ENCODE measurements at regions not wholly inside any gene's neighbourhood (a gene's known extent, or its start where the extent isn't known, plus 50 kb on each side); places are given as distances from the start of the nearest gene placed in this dataset.

DNA sequence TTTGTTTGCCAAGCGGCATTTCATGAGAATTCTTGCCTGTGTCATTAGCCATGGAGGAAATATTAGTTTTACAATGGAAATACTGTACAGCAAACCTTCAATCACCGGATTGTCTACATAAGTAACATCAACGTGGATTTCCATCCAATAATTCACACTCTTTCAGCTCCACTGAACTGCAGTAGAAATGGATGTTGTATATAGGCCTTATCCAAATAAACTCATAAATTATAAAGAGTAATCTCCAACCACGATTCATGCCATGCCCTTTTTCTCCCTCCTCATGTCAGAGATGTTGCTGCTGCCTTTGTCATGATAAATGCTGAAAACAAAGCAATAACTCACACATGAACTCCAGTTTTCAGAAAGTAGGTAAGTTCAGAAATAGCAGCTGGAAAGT, 54.9 kb upstream of the EYS start:
- no peaks in the 10 kb centered on the region for H3K9me2 ChIP-seq (replicated peaks; ENCODE audit: low read length)
- no peaks in the 10 kb centered on the region for H3K4me1 ChIP-seq (ENCODE audit: insufficient read depth, low read length)
- H3K4me2 ChIP-seq (ENCODE audit: low read length) = no peak overlapping the region
- H4K20me1 ChIP-seq (ENCODE audit: low read length) = no peaks in the 10 kb centered on the region
- H3K79me2 ChIP-seq (ENCODE audit: low read length) = no peaks in the 10 kb centered on the region
- TF ChIP-seq EZH2phosphoT487 (IDR thresholded peaks at IDR 0.05; ENCODE audit: borderline replicate concordance, low read length) (no peak), EZH2 (IDR thresholded peaks at IDR 0.05; ENCODE audit: low read length, unreplicated experiment) (no peak)
- TF ChIP-seq, protein P1, sequence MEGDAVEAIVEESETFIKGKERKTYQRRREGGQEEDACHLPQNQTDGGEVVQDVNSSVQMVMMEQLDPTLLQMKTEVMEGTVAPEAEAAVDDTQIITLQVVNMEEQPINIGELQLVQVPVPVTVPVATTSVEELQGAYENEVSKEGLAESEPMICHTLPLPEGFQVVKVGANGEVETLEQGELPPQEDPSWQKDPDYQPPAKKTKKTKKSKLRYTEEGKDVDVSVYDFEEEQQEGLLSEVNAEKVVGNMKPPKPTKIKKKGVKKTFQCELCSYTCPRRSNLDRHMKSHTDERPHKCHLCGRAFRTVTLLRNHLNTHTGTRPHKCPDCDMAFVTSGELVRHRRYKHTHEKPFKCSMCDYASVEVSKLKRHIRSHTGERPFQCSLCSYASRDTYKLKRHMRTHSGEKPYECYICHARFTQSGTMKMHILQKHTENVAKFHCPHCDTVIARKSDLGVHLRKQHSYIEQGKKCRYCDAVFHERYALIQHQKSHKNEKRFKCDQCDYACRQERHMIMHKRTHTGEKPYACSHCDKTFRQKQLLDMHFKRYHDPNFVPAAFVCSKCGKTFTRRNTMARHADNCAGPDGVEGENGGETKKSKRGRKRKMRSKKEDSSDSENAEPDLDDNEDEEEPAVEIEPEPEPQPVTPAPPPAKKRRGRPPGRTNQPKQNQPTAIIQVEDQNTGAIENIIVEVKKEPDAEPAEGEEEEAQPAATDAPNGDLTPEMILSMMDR (conservative IDR thresholded peaks at IDR 0.05; ENCODE audit: low read depth, low read length) = no peak
- H3F3A ChIP-seq (ENCODE audit: low read length, unreplicated experiment) = no peaks in the 10 kb centered on the region
- no peak overlapping the region for H3K27ac ChIP-seq (ENCODE audit: low read length)
- CTCF ChIA-PET = no interaction called here
- no peaks in the 10 kb centered on the region for H3K9me3 ChIP-seq (ENCODE audit: low read length)
- no peak for ATAC-seq
- no peak overlapping the region for H3K9ac ChIP-seq (ENCODE audit: low read length)
- no TSS peak for BruUV-seq (replicated peaks)
- H3K4me3 ChIP-seq (ENCODE audit: low read length) = no peak overlapping the region
- intact Hi-C loops (cut with micrococcal nuclease) = no loop called here
- POLR2A ChIA-PET (ENCODE audit: unreplicated experiment) = no interaction called here
- no peaks in the 10 kb centered on the region for H3K36me3 ChIP-seq (ENCODE audit: low read depth, low read length)
- no peaks in the 10 kb centered on the region for H3K27me3 ChIP-seq (ENCODE audit: low read length)
- H2AFZ ChIP-seq (ENCODE audit: low read length) = no peak overlapping the region
- DNase-seq = no peak

DNA sequence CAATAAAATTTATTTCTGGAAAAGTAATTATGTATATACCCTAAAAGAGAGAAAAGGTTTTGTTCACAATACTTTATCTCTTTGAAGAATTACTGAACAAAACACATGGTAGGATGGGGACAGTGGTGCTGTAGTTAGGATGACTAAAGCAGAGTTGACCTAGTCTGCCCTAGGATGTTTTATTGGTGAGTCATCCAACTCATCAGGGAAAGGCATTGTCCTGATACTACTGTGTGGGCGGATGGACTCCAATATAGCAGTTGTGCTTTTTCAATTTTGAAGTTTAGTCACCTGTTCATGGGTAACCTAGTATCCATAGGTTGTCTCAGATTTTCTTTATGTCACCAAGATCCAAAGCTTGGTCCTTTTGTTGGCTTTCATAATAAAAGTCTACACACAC, 53.3 kb upstream of the EYS start:
- ATAC-seq (peak; percentile 74), DNase-seq (peak; percentile 61)
- ChIA-PET POLR2A (ENCODE audit: unreplicated experiment) (no interaction called here), CTCF (no interaction called here)
- Histone ChIP-seq H3K27me3 (ENCODE audit: low read length) (no peaks in the 10 kb centered on the region), H3K4me3 (ENCODE audit: low read length) (no peak overlapping the region), H3K4me2 (ENCODE audit: low read length) (no peak overlapping the region), H3F3A (ENCODE audit: low read length, unreplicated experiment) (no peaks in the 10 kb centered on the region), H3K79me2 (ENCODE audit: low read length) (no peaks in the 10 kb centered on the region), H3K36me3 (ENCODE audit: low read depth, low read length) (no peaks in the 10 kb centered on the region), H3K9me3 (ENCODE audit: low read length) (no peaks in the 10 kb centered on the region), H3K9me2 (replicated peaks; ENCODE audit: low read length) (no peaks in the 10 kb centered on the region), H3K4me1 (ENCODE audit: insufficient read depth, low read length) (no peaks in the 10 kb centered on the region), H3K9ac (ENCODE audit: low read length) (no peak overlapping the region), H3K27ac (ENCODE audit: low read length) (no peak overlapping the region), H4K20me1 (ENCODE audit: low read length) (no peaks in the 10 kb centered on the region), H2AFZ (ENCODE audit: low read length) (no peak overlapping the region)
- no TSS peak for BruUV-seq (replicated peaks)
- TF ChIP-seq, protein P1 (conservative IDR thresholded peaks at IDR 0.05; ENCODE audit: low read depth, low read length) = no peak
- TF ChIP-seq EZH2 (IDR thresholded peaks at IDR 0.05; ENCODE audit: low read length, unreplicated experiment) (no peak), EZH2phosphoT487 (IDR thresholded peaks at IDR 0.05; ENCODE audit: borderline replicate concordance, low read length) (no peak)
- intact Hi-C loops (cut with micrococcal nuclease) = no loop called here
